RWPE1 (cell line): ENCODE measurements at regions not wholly inside any gene's neighbourhood (a gene's known extent, or its start where the extent isn't known, plus 50 kb on each side); places are given as distances from the start of the nearest gene placed in this dataset.

Source experiments
- CTCF ChIA-PET: fragments of 350-600 bp; sonication (Branson Sonifier 250); formaldehyde crosslinking; extraction: SDS; loops from one replicate; lab custom pipeline; 2021; lab: Yijun Ruan, JAX
- POLR2A ChIA-PET: fragments of 400-600 bp; formaldehyde crosslinking; extraction: SDS; loops from one replicate; lab custom pipeline; 2020; ENCODE audit warnings: antibody characterized with exemption; ENCODE audit not compliant: low non-redundant PET; lab: Yijun Ruan, JAX
- DNase-seq: peaks from one replicate; pipeline ENCODE4 v3.0.0; 2012; ENCODE audit warnings: low spot score
- H3K27ac ChIP-seq: fragments of 450-650 bp; 2 replicates; pipeline ENCODE4 v1.5.1; 2017
- TF ChIP-seq, protein P1 (sequence below): fragments of 450-650 bp; conservative IDR thresholded peaks from 2 replicates; pipeline ENCODE4 v1.5.1; 2017; ENCODE audit warnings: low read depth, mild to moderate bottlenecking

DNA sequence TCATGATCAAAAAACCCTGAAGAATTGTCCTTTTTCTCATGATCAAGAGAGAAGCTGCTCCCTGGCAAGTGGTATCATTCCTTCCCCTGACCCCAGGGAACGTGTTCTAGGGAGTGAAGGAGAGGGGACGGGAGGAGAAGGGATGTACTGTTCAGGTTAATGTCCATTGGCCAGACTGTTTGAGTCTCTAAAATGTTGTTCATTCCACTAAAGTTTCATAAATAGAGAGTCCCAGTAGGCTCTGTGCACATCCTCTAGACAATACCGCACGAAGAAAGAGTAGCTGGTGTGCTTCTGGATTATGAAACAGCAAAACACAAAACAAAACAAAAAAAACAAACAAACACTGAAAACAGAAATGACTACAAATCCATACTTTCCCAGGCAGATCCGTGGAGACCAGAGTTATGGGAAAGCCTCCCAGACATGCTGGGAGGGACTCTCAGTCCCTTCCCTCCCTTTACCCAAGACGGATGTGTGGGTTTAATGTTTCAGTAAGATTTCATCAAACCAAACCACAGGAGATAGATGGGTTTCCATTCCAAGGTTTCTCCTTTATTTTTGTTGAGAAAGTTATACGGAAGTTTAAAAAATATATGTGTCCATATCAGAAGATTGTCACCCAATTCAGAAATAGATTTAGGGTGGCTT, 66.5 kb upstream of the TNS3 start:
- CTCF ChIA-PET, result interaction anchor here (1.3 kb wide), 1 partner anchor 10 kb away, joined by 4 read pairs; no protein-coding TSS in a partner anchor
- DNase-seq, result no peak
- POLR2A ChIA-PET, result no interaction called here
- TF ChIP-seq, protein P1, sequence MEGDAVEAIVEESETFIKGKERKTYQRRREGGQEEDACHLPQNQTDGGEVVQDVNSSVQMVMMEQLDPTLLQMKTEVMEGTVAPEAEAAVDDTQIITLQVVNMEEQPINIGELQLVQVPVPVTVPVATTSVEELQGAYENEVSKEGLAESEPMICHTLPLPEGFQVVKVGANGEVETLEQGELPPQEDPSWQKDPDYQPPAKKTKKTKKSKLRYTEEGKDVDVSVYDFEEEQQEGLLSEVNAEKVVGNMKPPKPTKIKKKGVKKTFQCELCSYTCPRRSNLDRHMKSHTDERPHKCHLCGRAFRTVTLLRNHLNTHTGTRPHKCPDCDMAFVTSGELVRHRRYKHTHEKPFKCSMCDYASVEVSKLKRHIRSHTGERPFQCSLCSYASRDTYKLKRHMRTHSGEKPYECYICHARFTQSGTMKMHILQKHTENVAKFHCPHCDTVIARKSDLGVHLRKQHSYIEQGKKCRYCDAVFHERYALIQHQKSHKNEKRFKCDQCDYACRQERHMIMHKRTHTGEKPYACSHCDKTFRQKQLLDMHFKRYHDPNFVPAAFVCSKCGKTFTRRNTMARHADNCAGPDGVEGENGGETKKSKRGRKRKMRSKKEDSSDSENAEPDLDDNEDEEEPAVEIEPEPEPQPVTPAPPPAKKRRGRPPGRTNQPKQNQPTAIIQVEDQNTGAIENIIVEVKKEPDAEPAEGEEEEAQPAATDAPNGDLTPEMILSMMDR, result no peak
- no peak overlapping the region for H3K27ac ChIP-seq

DNA sequence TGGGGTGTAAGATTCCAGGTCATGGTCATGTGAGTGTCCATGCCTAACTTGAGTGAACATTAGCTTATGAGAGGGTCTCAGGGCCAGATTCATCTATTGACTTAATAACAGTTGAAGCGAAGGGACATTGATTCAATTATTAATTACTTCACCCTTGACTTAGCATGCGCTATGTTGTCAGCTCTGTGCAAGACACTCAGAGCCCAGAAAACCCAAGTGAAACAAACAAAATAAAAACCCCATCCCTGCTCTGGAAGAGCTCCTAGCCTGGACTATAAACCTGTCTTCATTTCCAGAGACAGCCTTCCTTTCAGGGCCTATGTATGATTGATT, 66.0 kb upstream of the TNS3 start:
- no peak for DNase-seq
- POLR2A ChIA-PET, result no interaction called here
- CTCF ChIA-PET, result interaction anchor here (1.3 kb wide), 1 partner anchor 11 kb away, joined by 4 read pairs; no protein-coding TSS in a partner anchor
- TF ChIP-seq, protein P1, result no peak
- H3K27ac ChIP-seq, result no peak overlapping the region

DNA sequence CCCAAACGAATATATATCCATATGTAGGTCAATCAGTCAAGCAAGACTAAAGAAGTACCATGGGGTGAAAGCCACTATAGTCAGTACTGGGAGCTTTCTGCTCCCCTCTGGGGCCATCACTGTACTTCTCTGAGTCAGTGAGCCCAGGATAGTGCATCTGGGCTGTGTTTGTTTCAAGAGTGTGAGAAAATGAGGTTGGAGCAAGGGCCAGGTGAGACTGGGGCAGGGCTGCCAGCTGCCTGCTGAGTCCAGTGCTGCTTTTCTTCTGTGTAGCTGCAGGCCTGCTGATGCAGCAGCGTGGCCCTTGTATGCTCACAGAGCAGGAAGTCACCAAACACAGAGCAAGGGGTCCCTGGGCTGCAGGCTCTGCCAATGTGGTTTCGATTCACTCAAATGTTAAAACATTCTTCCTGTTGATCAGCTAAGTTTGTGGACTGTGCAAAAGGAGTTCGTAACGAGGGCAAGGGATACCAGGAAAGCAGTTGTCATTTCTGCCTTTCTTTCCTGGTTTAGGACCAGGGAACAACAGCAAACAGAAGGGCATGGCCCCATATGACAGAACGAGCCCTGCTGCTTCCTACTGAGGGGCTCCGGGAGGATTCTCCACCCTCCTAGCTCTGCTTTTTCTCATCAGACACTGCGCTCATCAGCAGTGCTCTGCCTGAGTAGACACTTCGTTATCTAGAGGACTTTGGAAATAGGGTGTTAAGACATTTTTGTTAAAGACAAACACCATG, 65.4 kb upstream of the TNS3 start:
- DNase-seq, result no peak
- ChIA-PET POLR2A (no interaction called here), CTCF (no interaction called here)
- TF ChIP-seq, protein P1, result no peak
- no peak overlapping the region for H3K27ac ChIP-seq

DNA sequence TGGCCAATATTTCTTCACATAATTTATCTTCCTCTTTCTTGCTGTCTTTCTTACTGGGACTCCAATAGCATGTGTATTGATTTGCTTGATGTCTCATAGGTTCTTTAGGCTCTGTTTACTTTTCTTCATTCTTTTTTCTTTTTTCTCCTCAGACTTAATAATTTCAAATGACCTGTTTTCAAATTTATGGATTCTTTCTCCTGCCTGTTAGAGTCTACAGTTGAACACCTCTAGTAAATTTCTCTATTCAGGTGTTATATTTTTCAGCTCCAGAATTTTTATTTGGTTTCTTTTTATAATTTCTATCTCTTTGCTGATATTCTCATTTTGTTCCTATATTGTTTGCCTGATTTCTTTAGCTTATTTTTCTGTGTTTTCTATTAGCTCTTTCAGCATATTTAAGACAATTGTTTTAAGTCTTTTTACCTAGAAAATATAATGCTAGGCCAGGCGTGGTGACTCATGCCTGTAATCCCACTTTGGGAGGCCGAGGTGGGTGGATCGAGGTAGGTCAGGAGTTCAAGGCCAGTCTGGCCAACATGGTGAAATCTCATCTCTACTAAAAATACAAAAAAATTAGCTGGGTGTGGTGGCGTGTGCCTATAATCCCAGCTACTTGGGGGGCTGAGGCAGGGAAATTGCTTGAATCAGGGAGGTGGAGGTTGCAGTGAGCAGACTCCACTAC, 61.9 kb upstream of the TNS3 start:
- TF ChIP-seq, protein P1, result no peak
- CTCF ChIA-PET, result interaction anchor here (0.7 to 1.0 kb wide), 2 partner anchors 208 to 593 kb away, joined by 3 read pairs; no protein-coding TSS in a partner anchor
- no peak for DNase-seq
- POLR2A ChIA-PET, result no interaction called here
- H3K27ac ChIP-seq, result no peak overlapping the region

DNA sequence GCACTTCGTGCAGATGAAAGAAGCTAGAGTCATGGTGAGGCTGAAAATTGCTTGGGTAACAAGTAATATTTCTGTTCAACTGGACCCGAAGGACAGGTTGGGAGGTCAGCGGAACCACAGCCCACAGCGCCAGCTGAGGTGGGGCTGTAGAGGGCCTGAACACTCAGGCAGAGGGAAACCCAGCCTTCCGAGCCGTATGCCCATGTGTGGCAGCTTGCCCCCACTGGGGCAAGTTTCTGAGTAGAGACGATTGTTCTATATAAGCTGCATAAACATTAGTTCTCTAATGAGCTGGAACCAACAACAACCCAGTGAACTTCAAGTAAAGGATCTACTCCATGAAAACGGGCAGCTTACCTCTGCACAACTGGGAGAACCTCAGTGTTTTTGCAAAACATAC, 58.4 kb upstream of the TNS3 start:
- ChIA-PET POLR2A (interaction anchor here (0.6 kb wide), 1 partner anchor 398 kb away, joined by 3 read pairs; no protein-coding TSS in a partner anchor), CTCF (no interaction called here)
- DNase-seq, result no peak
- no peak overlapping the region for H3K27ac ChIP-seq
- TF ChIP-seq, protein P1, result no peak

DNA sequence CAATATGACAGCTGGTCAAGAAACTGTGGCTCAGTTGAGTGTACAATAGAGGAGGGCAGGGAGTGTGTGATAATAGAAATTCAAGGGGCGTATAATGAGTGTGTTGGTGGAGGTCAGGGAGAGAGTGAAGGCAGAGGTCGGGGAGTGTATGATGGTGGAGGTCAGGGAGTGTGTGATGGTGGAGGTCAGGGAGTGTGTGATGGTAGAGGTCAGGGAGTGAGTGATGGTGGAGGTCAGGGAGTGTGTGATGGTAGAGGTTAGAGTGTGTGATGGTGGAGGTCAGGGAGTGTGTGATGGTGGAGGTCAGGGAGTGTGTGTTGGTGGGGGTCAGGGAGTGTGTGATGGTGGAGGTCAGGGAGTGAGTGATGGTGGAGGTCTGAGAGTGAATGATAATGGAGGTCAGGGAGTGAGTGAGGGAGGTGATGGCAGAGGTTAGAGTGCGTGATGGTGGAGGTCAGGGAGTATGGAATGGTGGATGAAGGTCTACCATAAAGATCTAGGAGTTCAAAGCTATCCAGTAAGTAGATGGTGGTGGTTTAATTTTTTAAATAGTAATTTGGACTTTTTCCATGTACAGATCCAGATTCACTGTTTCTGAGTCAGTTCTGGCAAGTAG, 57.7 kb upstream of the TNS3 start:
- POLR2A ChIA-PET, result no interaction called here
- TF ChIP-seq, protein P1, result no peak
- no peak for DNase-seq
- no peak overlapping the region; the same call in 1 of the 2 replicates for H3K27ac ChIP-seq
- CTCF ChIA-PET, result no interaction called here
